Cardiac muscle cell (in vitro differentiated cells and primary cell): ENCODE measurements at regions not wholly inside any gene's neighbourhood (a gene's known extent, or its start where the extent isn't known, plus 50 kb on each side); places are given as distances from the start of the nearest gene placed in this dataset.

Source experiments
- DNase-seq, 2 donors: peaks; one replicate each; pipeline versions ENCODE4 v3.0.0 to v3.0.0-alpha.2; 2010 to 2017; ENCODE audit warnings: low read depth in 1 of 2, low spot score in 1 of 2
- H3K27ac ChIP-seq: fragments of 200-600 bp; sonication (generic); 2 replicates; pipeline ENCODE4 v1.5.1; 2016
- H3K27me3 ChIP-seq: fragments of 200-600 bp; sonication (generic); 2 replicates; pipeline ENCODE4 v1.6.0; 2016; ENCODE audit warnings: control low read depth
- H3K36me3 ChIP-seq: fragments of 200-600 bp; sonication (generic); 2 replicates; pipeline ENCODE4 v1.5.1; 2016; ENCODE audit warnings: control low read depth
- H3K4me1 ChIP-seq: fragments of 200-600 bp; sonication (generic); 2 replicates; pipeline ENCODE4 v1.8.1; 2017; ENCODE audit warnings: low read depth, mild to moderate bottlenecking, mixed run types
- H3K4me3 ChIP-seq: fragments of 200-600 bp; sonication (generic); 2 replicates; pipeline ENCODE4 v1.5.1; 2016; ENCODE audit warnings: mild to moderate bottlenecking
- H3K9me3 ChIP-seq: fragments of 200-600 bp; sonication (generic); 2 replicates; pipeline ENCODE4 v1.5.1; 2017; ENCODE audit warnings: low read depth, mild to moderate bottlenecking, control low read depth
- CTCF ChIP-seq: IDR thresholded peaks from 2 replicates; pipeline ENCODE4 v1.5.1; 2012; ENCODE audit warnings: low read depth, mild to moderate bottlenecking, low read length

DNA sequence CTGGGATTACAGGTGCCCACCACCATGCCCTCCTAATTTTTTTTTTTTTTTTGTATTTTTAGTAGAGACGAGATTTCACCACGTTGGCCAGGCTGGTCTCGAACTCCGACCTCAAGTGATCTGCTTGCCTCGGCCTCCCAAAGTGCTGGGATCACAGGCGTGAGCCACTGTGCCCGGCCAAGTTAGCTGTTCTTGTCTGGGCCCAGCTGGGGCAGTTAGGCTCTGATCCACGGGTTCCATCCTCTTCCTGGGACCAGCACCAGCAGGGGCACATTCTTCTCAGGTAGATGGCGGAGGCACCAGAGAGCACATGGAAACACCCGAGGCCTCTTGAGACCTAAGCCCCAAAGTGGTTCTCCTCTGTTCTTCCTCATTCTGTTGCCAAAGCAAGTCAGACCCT lies 281.6 kb downstream of the PBX3 start:
- Histone ChIP-seq H3K4me1 (no peaks in the 10 kb centered on the region), H3K27ac (no peak overlapping the region), H3K36me3 (no peaks in the 10 kb centered on the region), H3K4me3 (no peak overlapping the region), H3K9me3 (no peaks in the 10 kb centered on the region), H3K27me3 (no peaks in the 10 kb centered on the region)
- TF ChIP-seq CTCF: no peak
- DNase-seq: no peak

GRCh38 chr9:126030716-126031115 lies 283.5 kb downstream of the PBX3 start:
- H3K9me3 ChIP-seq: no peaks in the 10 kb centered on the region
- H3K4me3 ChIP-seq: no peak overlapping the region

GRCh38 chr9:126031116-126031515 lies 283.9 kb downstream of the PBX3 start:
- Histone ChIP-seq H3K9me3 (no peaks in the 10 kb centered on the region), H3K36me3 (no peaks in the 10 kb centered on the region), H3K27ac (no peak overlapping the region), H3K4me3 (no peak overlapping the region), H3K27me3 (no peaks in the 10 kb centered on the region), H3K4me1 (no peaks in the 10 kb centered on the region)
- DNase-seq: no peak
- TF ChIP-seq CTCF: no peak

More at GRCh38 chr9:126030716-126031115, 283.5 kb downstream of the PBX3 start:
- Histone ChIP-seq H3K36me3 (no peaks in the 10 kb centered on the region), H3K4me1 (no peaks in the 10 kb centered on the region), H3K27ac (no peak overlapping the region), H3K27me3 (no peaks in the 10 kb centered on the region)
- no peak for TF ChIP-seq CTCF
- DNase-seq: no peak

DNA sequence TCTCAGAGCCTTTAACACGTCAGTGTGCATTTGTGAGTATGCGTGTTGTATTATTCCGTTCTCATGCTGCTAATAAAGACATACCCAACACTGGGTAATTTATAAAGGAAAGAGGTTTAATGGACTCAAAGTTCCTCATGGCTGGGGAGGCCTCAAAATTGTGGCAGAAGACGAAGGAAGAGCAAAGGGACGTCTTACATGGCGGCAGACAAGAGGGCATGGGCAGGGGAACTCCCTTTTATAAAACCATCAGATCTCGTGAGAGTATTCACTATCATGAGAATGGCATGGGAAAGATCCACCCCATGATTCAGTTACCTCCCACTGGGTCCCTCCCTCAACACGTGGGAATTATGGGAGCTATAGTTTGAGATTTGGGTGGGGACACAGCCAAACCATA lies 285.0 kb downstream of the PBX3 start:
- Histone ChIP-seq H3K36me3 (no peaks in the 10 kb centered on the region), H3K27ac (no peak overlapping the region), H3K9me3 (no peaks in the 10 kb centered on the region), H3K27me3 (no peaks in the 10 kb centered on the region), H3K4me1 (no peaks in the 10 kb centered on the region), H3K4me3 (no peak overlapping the region)
- DNase-seq: no peak
- TF ChIP-seq CTCF: no peak

- H3K4me1 ChIP-seq: no peaks in the 10 kb centered on the region
- no peaks in the 10 kb centered on the region for H3K27me3 ChIP-seq
- no peak overlapping the region for H3K4me3 ChIP-seq
- H3K9me3 ChIP-seq: no peaks in the 10 kb centered on the region
- no peak overlapping the region for H3K27ac ChIP-seq
- DNase-seq: no peak
- TF ChIP-seq CTCF: no peak
- H3K36me3 ChIP-seq: no peaks in the 10 kb centered on the region
Observed at GRCh38 chr9:126033318-126033717, 286.1 kb downstream of the PBX3 start.

DNA sequence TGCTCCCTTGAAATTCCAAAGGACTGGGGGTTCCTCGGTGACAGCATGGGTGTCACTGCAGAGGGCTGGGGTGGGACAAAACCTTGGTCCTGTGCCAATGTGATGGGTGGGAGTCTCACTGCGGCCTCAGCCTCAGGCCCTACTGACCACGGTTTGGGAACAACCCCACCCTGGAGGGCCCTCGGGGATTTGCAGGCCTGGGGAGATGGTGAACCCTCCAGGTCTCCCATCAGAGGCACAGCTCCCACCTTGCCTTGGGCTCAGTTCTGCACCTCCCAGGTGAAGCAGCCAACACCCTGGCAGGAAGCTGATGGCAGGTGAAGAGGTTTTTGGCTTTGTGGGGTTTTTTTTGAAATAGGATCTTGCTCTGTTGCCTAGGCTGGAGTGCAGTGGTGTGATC lies 286.8 kb downstream of the PBX3 start:
- no peak for TF ChIP-seq CTCF
- H3K27ac ChIP-seq: no peak overlapping the region
- no peaks in the 10 kb centered on the region for H3K4me1 ChIP-seq
- H3K36me3 ChIP-seq: no peaks in the 10 kb centered on the region
- H3K4me3 ChIP-seq: no peak overlapping the region
- no peaks in the 10 kb centered on the region for H3K27me3 ChIP-seq
- no peak for DNase-seq
- H3K9me3 ChIP-seq: no peaks in the 10 kb centered on the region
